Tongue (tissue), 1 donor: ENCODE measurements at regions not wholly inside any gene's neighbourhood (a gene's known extent, or its start where the extent isn't known, plus 50 kb on each side); places are given as distances from the start of the nearest gene placed in this dataset.

ENCODE experiments used
- DNase-seq: peaks from one replicate; pipeline ENCODE4 v3.0.0-alpha.2; 2015

DNA sequence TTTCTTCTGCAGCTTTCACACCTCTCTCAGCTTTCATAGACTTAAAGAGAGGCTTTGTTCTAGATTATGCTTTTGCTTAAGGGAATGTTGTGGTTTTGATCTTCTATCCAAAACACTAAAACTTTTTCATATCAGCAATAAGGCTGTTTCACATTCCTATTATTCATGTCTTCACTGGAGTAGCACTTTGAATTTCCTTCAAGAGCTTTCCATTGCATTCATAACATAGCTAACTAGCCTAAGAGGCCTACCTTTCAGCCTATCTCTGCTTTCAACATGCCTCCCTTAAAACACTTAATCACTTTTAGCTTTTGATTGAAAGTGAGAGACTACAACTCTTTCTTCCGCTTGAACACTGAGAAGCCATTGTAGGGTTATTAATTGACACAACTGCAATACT lies 1117.0 kb upstream of the PHF14 start:
- no peak for DNase-seq

DNA sequence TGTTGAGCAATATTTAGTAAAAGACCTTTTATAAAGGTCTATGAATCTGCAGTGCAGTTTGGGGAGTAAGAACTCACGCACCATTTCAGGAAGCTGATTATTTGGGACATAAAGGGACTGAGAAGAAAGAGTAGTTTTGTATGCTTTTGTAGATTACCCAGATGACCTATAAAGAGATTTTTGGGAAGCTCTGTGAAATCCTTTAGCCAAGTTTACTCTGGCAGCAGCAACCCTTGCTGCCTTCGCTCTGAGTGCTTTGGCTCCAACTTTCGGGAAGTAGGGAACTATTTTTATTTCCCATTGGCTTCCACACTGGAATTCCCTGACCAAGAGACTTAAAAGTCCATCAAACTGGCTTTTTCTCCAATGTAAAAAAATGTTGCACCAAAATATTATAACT lies 1110.1 kb upstream of the PHF14 start:
- peak; percentile 5 for DNase-seq

DNA sequence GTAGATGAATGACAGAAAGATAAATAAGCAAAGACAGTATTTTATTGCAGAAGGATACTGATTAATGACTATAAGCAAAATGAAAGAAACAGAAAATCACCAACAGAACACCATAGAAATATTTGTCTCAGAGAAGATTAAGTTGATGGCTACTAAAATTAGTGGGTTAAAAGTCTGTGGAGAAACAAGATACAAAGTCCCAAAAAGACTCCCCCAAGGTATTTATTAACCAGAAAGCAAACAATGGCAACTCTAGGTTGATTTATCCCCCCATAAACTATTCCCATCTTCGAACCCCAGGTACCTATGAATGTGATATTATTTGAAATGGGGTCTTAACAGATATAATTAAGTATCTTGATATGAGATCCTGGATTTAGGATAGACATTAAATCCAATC lies 1104.5 kb upstream of the PHF14 start:
- no peak for DNase-seq

DNA sequence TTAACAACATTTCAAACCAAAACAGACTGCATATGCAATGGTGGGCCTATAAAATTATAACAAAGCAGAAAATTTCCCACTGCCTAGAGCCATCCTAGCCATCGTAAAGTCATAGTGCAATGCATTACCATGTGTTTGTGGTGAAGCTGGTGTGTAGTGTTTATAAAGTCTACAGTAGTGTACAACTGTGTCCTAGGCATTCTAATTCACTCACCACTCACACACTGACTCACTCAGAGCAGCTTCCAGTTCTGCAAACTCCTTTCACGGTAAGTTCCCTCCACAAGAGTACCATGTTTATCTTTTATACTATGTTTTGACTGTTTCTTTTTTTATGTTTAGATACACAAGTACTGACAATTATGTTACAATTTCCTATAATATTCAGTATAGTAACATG lies 1104.1 kb upstream of the PHF14 start:
- no peak for DNase-seq

DNA sequence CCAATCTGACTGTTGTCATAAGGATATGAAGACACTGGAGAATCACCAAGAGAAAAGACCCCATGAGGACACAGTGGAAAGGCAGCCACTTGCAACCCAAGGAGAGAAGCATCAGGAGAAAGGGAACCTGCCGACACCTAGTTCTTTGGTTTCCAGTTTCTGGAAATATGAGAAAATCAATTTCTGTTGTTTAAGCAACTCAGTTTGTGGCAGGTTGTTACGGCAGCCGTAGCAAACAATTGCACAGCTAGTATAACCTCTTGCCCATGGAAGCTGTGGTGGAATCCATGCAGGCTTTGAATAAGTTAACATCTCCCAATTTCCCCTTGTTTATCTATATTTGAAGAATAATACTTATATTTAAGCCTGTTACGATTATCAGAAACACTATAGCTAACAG lies 1103.0 kb upstream of the PHF14 start:
- DNase-seq: no peak

DNA sequence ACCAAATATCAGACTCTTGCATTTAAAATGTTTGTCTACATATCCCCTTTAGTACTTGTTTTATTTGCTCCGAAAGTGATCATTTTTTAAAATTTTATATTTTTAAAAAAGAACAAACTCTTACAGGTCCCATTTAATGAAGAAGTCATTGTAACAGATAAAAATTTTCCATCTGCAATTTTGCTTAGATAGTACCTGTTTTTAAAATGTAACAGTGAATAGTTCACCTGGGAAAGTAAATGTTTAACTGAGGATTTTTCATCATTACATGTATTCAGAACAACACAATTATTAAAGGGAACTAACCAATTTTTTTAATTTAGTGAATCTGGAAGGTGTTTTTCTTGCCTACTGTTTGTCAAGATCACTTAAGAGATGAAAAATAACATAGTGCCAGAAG lies 1099.5 kb upstream of the PHF14 start:
- DNase-seq: no peak

DNA sequence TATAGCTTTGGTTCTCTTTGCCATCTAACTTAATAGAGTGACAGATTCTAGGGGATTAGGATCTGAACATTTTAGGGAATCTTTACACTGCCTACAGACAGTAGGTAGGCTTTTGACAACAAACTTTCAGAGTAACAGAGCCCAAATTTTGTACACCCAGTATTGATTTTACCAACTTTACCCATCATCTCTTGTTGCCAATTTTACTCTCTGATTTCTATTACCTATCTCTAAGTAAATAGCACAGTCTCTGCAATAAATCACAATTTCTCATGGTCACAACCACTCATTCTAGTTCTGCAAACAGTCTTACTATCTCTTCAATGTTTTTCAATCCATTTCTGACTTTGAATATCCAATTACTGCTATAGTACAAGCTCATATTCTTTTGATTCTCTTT lies 1097.6 kb upstream of the PHF14 start:
- DNase-seq: no peak

DNA sequence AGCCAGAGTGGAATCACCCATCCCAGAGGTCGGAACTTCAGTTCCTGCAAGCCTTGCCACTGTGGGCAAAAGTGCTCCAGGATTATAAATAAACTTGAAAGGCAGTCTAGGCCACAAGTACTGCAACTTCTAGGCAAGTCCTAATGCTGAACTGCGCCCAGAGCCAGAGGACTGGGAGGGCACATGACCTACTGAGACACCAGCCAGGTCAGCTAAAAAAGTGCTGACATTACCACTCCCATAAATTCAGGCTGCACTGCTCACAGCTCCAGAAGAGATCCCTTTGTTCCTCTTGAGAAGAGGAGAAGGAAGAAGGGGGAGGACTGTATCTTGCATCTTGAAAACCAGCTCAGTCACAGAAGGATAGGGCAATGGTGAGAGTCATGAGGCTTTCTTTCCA lies 1084.1 kb upstream of the PHF14 start:
- DNase-seq: no peak

DNA sequence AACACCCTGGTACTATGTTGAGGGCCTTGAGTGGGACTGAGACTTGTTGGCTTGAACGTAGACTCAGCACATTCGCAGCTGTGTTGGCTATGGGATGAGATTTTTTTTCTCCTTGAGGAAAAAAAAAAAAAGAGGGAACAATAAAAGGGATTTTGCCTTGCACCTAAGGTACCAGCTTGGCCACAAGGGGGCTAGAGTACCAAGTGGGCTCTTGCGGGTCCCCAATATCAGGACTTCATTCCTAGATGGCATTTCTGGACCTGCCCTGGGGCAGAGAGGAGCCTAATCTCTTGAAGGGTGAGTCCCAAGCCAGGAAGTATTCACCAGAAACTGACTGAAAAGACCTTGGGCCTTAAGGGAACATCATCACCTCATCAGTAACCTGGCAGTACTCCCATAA lies 1083.6 kb upstream of the PHF14 start:
- DNase-seq: no peak

DNA sequence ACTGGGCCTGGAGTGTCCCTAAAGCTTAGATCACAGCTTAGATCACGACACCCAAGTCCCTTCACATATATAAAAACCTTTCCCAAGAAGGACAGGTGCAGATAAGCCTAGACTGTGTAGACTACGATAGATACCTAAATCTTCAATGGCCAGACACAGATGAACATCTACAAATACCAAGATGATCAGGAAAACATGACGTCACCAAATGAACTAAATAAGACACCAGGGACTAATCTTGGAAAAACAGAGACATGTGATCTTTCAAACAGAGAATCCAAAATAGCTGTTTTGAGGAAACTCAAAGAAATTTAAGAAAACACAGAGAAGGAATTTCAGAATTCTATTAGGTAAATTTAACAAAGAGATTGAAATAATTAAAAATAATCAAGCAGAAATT lies 1082.6 kb upstream of the PHF14 start:
- DNase-seq: no peak

DNA sequence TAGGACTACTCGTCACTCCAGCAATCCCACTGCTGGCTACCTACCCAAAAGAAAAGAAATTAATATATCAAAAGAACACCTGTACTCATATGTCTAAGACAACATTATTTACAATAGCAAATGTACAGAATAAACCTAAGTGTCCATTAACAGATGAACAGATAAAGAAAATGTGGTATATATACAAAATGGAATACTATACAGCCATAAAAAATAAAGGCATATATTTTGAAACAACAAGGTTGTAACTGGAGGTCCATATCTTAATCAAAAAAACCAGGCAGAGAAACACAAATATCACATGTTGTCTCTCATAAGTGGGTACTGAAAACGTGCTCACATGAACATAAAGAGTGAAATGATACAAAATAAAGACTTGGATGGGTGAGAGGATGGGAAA lies 1073.3 kb upstream of the PHF14 start:
- no peak for DNase-seq

DNA sequence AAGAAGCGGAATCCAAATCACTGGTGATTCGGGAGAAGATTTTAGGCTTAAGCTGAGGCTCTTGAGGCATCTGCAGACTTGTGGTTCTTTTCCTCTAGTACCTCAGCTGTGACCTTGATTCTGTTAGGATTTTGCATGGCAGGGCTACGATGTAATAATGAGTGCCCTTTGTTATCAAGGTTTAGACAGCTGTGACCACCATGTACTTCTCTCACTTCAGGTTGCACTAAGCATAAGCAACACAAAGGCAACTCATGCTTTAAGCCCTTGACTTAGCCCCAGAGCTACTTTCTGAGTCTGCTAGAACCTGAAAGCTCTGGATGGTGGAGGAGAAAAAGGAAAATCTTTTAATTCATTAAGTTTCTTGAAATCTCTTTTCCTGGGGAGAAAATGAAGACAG lies 1052.3 kb upstream of the PHF14 start:
- no peak for DNase-seq

DNA sequence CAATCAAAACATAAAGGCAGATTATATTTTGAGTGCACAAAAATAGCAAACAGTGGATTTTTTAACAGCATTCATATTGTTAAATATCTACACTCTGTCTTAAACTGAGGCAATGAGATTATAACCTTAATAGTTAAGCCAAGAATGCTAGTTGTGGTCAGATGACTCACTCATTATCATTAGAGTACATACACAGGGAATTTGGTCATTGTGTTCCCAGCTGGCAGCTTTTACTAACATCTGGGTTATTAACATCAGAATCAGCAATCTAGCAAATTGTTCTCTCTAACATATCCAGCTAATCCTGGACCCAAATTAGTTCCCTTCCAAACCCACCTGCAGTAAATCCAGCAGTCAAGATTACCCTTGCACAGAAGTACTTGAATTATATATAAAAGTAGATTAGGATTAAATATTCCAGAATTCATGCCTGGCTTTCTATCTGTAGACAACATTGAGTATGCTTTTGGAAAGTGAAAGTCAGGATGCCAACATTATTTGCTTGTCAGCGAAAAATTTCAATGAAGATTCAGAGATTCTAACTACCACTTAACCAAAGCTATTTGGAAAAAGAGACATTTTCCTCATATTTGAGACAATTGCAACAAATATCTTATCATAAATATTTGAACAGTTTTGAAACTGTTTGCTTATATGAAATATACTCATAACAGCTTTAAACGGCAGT lies 1035.6 kb upstream of the PHF14 start:
- DNase-seq: no peak

DNA sequence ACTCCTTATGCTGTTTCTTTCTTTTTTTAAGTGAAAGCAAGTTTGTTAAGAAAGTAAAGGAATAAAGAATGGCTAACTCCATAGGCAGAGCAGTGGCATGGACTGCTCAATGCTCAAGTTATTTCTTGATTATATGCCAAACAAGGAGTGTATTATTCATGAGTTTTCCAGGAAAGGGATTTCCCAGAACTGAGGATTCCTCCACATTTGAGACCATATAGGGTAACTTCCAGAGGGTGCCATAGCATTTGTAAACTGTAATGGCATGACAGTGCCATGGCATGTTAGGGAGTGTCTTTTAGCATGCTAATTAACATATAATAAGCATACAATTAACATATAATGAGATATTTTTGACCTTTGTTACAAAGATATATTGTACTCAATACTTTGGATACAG lies 1034.5 kb upstream of the PHF14 start:
- DNase-seq: no peak

DNA sequence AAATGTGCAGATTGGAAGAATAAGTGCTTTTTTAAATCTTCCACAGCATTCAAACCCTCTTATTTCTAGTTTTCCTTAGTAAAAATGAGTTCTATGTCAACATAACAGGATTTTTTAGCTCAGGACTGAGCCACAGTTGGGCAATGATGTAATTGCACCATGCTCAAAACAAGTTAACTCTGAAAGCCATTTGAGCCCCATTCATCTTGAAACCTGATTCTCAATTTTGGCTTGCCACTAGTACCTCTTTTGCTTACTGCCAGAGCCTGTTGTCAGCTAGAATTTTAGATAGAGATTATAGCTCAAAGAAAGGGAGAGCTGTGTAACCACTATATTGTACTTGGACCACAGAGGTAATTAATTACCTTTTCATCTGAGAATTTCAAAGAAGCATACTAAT lies 1028.5 kb upstream of the PHF14 start:
- no peak for DNase-seq

DNA sequence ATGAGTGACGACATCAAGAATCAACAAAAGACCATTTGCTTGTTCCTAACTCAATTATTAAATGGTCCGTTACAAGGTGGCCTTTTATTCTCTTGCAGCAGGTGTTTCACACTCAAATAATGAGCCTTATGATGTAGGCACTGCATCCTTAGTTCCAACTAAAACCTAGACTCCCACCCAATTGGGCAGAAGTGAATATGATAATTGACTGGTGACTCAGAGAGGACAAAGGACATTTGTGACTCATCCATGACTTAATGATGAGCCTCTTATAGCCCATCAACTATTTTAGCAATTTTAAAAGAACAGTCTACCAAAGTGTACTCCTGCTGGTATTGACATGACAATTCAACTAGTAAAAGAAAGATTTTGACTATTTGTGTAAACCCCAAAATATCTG lies 1027.8 kb upstream of the PHF14 start:
- DNase-seq: no peak

DNA sequence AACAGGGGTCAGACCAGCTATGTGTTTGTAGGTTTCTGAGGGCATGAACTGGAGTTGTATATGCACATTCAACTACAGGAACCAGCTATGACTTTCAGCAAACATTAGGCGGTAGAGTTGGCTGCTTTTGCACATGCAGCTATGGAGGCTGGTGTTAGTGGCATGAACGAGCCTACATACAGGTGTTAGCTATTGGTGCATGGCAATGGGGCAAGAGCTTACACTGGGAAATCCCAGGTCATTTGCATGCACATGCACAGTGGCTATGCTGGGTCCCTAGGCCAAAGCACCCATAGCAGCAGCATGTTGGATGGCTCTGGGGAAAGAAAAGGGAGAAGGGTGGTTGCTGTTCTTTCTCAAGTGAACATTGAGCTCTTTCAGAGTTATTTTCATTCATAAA lies 1018.5 kb upstream of the PHF14 start:
- DNase-seq: no peak

DNA sequence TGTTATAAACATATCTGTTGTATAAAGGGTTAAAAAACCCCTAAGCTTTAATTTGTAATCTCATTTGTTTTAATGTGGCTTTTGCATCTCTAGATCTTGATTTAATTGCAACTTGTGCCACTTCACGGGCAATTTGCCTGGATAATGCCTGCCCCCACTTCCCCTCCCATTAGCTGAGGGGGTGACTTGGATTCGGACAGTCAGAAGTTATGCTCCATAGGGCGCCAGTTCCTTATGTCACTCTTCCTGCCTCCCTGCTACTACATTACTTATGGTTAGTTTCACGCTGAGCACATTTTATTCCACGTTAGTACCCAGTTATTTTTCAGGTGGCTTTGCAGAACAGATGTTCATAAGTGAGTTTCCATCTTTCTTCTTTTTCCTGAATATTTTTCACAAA lies 1015.2 kb upstream of the PHF14 start:
- no peak for DNase-seq

DNA sequence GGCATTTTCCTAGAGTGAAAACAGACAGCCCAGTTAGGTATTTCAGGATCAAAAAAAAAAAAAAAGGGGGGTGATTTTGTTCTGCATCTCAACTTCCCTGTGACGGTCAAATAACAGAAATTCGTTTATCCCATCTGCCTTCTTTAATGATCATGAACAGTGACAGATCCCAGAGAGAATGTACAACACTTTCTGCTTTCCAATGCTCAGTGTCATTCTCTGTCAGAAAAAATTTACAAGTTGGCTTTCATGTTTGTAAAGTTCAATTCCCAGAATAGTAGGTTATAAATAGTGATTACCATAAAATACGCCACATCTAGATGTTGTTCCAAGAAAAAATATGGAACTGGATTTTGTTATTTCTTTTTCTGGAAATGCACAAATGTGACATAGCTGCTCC lies 1013.2 kb upstream of the PHF14 start:
- DNase-seq: no peak

DNA sequence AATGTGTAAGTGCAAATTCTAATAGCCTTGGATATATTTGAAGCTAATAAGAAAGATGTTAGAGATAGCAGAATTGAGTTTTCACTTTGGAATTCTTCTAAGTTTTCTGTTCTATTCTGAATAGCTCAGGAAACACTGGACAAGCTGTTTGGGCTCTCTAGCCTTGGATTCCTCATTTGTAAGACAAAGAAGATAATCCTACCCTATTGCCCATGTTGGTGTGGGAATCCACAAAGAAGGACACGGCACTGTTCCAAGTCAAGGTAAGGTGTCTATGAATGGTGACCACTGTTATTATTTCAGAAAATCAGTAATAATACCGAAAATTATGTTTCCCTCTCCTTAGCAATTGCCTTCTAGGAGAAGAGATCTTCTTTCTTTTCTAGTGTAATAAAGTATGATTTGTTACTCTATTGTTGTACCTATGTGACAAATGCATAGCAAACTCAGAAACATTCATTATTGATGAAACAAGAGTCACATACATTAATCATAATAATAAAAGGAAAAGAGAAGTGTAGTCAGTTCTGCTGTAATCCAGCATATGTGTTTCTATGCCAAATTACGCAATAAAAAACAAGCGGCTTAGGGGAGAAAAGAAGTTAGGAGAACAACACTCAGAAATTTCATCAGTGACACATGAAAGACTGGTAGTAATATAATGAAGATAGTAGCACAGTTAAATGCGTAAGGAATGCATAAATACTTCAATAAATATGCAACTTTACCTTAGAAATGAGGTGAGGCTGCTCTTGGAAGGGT lies 1012.3 kb upstream of the PHF14 start:
- no peak for DNase-seq

DNA sequence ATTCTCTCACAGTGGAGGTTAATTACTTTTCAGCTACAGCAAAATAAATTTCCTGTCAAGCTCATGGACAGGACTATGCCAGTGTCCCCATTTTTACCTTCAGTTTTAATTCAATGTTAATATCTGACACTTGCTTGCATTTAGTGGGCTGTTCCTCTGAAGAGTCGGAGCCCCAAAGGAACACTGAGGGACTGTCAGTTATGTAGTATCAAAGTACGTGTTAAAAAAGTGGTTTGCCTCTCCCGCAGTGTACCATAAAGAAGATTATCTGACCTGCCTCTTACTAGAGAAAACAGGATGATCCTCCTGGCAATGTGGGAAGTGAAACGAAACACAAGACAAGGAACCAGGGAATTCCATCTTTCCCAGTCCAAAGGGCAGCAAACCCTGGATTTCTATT lies 1010.9 kb upstream of the PHF14 start:
- no peak for DNase-seq

DNA sequence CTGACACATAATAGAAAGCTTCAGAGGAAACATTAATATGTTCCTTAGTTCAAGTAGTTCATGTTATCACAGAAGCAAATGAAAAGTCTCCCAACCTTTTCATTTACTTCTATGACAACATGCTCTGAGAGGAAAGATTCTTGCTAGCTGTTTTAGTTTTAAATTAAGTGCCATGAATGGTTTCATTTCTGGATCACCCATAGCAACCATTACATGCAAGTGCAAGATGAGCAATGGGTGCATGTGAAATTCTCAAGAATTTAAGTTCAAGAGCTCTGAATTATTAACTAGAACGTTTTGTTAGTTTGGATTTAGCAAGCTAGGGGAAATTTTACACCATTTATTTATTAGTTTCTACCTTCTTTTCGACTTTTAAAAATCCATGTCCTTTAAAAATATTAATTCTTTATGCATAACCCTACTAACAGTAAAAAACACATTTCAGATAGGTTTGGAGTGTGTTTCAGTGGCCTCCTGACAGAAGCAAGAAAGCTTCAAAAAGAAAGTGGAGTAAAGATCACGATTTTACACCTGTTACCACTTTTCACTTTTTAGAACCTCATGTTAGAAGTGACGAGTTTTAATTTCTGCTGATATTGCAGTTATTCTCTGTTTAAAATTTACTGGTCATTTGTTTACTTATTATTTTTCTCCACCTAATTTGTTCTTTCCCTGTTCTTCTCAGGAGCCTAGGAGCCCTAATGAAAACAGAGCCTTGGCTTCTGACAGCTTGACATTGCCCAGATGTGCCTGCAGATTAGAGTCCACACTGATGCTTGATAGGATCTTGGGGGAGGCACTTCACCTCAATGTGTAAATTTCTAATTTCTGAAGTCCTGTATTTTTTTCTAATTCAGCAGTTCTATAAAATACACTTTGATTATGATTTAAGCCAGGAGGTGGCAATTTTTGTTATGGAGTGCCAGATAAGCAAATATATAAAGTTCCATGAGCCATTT lies 995.3 kb upstream of the PHF14 start:
- peak; percentile 6 for DNase-seq

DNA sequence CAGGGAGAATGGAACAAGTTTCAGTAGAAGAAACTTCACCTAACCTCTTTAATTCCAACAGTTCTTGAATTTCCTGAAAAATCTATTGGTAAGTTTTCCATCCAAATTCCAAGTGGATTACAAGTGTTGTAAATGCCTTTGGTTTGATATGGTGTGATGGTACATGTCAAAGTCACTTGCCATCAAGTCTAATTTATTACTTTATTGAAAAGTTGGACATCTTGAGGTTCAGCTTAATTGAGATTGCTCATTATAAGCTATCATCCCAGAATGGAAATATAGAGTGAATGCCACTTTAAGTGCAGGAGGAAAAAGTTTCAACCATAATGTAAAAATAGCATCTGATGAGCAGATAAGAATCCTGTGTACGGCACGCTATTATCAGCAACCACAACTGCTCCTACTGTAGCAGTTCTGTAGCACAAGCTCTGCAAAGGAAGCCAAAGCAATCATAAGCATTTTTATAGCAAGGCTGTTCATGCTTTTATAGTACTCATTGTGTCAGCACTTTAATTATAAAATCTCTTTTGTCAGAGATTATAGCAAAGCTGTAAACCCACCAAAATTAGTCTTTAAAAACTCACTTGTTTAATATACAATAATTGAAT lies 991.8 kb upstream of the PHF14 start:
- DNase-seq: no peak
